Stimulated activated CD4-positive, alpha-beta T cell treated with anti-CD3 and anti-CD28 coated beads, Interleukin-15, amount 100 ng/mL, for 24 hours (primary cell): ENCODE measurements at regions not wholly inside any gene's neighbourhood (a gene's known extent, or its start where the extent isn't known, plus 50 kb on each side); places are given as distances from the start of the nearest gene placed in this dataset.
"Not testable (repeated sequence)": the region's sequence is repeated elsewhere in the genome, so short reads cannot be mapped to it uniquely, and the experiment has no call there.

Experiments
- DNase-seq: peaks from one replicate; pipeline ENCODE4 v3.0.0-alpha.2; 2020

GRCh38 chr10:31679936-31680335, 248.7 kb downstream of the ARHGAP12 start:
- no peak for DNase-seq

GRCh38 chr10:31678575-31679516, 249.8 kb downstream of the ARHGAP12 start:
- no peak for DNase-seq

GRCh38 chr10:31678139-31678536, 250.5 kb downstream of the ARHGAP12 start:
- DNase-seq = no peak

- DNase-seq = no peak
These were observed 251.2 kb downstream of the ARHGAP12 start for GRCh38 chr10:31677195-31678138.

- no peak for DNase-seq
These were observed 252.9 kb downstream of the ARHGAP12 start for GRCh38 chr10:31675726-31676125.

GRCh38 chr10:31669357-31669756, 259.3 kb downstream of the ARHGAP12 start:
- DNase-seq = no peak

GRCh38 chr10:31668326-31668725, 260.3 kb downstream of the ARHGAP12 start:
- DNase-seq = no peak

GRCh38 chr10:31665764-31666279, 262.8 kb downstream of the ARHGAP12 start:
- not testable (repeated sequence) for DNase-seq

GRCh38 chr10:31664803-31665202, 263.8 kb downstream of the ARHGAP12 start:
- DNase-seq = no peak

- DNase-seq = not testable (repeated sequence)
These were observed 264.6 kb downstream of the ARHGAP12 start for GRCh38 chr10:31664071-31664470.

GRCh38 chr10:31660300-31660699, 268.3 kb downstream of the ARHGAP12 start:
- no peak for DNase-seq

- no peak for DNase-seq
These were observed 269.0 kb downstream of the ARHGAP12 start for GRCh38 chr10:31659665-31660064.

GRCh38 chr10:31657434-31657872, 271.2 kb downstream of the ARHGAP12 start:
- no peak for DNase-seq

- DNase-seq = no peak
These were observed 271.7 kb downstream of the ARHGAP12 start for GRCh38 chr10:31656851-31657433.

- no peak for DNase-seq
These were observed 276.6 kb downstream of the ARHGAP12 start for GRCh38 chr10:31652038-31652437.

GRCh38 chr10:31650010-31650409, 278.6 kb downstream of the ARHGAP12 start:
- no peak for DNase-seq

GRCh38 chr10:31648966-31649365, 279.7 kb downstream of the ARHGAP12 start:
- no peak for DNase-seq

- DNase-seq = no peak
These were observed 280.8 kb downstream of the ARHGAP12 start for GRCh38 chr10:31647861-31648260.

GRCh38 chr10:31646519-31646918, 282.1 kb downstream of the ARHGAP12 start:
- no peak for DNase-seq

GRCh38 chr10:31645786-31646185, 282.8 kb downstream of the ARHGAP12 start:
- no peak for DNase-seq

- no peak for DNase-seq
These were observed 283.5 kb downstream of the ARHGAP12 start for GRCh38 chr10:31644931-31645633.

GRCh38 chr10:31642281-31642680, 286.4 kb downstream of the ARHGAP12 start:
- no peak for DNase-seq
